IMR-90 (cell line): ENCODE measurements at regions not wholly inside any gene's neighbourhood (a gene's known extent, or its start where the extent isn't known, plus 50 kb on each side); places are given as distances from the start of the nearest gene placed in this dataset.

Experiments used
- ATAC-seq: fragments of 200-7000 bp; cut with Tn5 transposase; 2 replicates; pipeline ENCODE4 v1.9.1; 2020; ENCODE audit warnings: low read depth, mild to moderate bottlenecking, moderate library complexity
- BruUV-seq: library from RNA; stranded (reverse); fragments of 400-500 nt; replicated peaks from 2 replicates; lab custom pipeline; 2021; lab: Mats Ljungman, UMichigan
- CTCF ChIA-PET: fragments of 300-600 bp; formaldehyde crosslinking; extraction: SDS; loops from one replicate; lab custom pipeline; 2021; ENCODE audit warnings: antibody characterized with exemption; lab: Yijun Ruan, JAX
- POLR2A ChIA-PET: fragments of 300-600 bp; sonication (Branson Sonifier 250); formaldehyde crosslinking; loops from one replicate; lab custom pipeline; 2022; ENCODE audit warnings: antibody characterized with exemption; ENCODE audit not compliant: unreplicated experiment; lab: Charles Lee
- DNase-seq: peaks from one replicate; pipeline ENCODE4 v3.0.0; 2013
- H2AFZ ChIP-seq: replicated peaks from 2 replicates; pipeline ENCODE3; 2013; ENCODE audit warnings: low read length, mild to moderate bottlenecking; ENCODE audit not compliant: poor library complexity
- H2AK5ac ChIP-seq: 2 replicates; pipeline ENCODE4 v1.6.1; 2013; ENCODE audit warnings: low read depth, low read length, inconsistent platforms
- H2AK9ac ChIP-seq: replicated peaks from 2 replicates; pipeline ENCODE3; 2013; ENCODE audit warnings: mild to moderate bottlenecking, low read depth, low read length, moderate library complexity; ENCODE audit not compliant: poor library complexity
- H2BK120ac ChIP-seq: 2 replicates; pipeline ENCODE4 v1.6.1; 2013; ENCODE audit warnings: low read depth, low read length, inconsistent platforms
- H2BK15ac ChIP-seq: 3 replicates; pipeline ENCODE4 v1.6.1; 2013; ENCODE audit warnings: low read depth, low read length, inconsistent platforms
- H2BK20ac ChIP-seq: 2 replicates; pipeline ENCODE4 v1.6.1; 2013; ENCODE audit warnings: low read depth, mild to moderate bottlenecking, inconsistent platforms, low read length, moderate library complexity
- H2BK5ac ChIP-seq: 2 replicates; pipeline ENCODE4 v1.6.1; 2013; ENCODE audit warnings: mild to moderate bottlenecking, low read depth, low read length, inconsistent platforms; ENCODE audit not compliant: poor library complexity, severe bottlenecking
- H3K14ac ChIP-seq: replicated peaks from 2 replicates; pipeline ENCODE4 v1.6.1; 2013; ENCODE audit warnings: low read depth, low read length, inconsistent platforms
- H3K18ac ChIP-seq: 2 replicates; pipeline ENCODE4 v1.6.1; 2013; ENCODE audit warnings: low read depth, low read length, control low read depth
- H3K23ac ChIP-seq: 2 replicates; pipeline ENCODE4 v1.6.1; 2013; ENCODE audit warnings: low read depth, low read length, inconsistent platforms
- H3K27ac ChIP-seq: 2 replicates; pipeline ENCODE4 v1.5.1; 2013; ENCODE audit warnings: mild to moderate bottlenecking, control low read depth, low read length; ENCODE audit not compliant: insufficient read depth
- H3K27me3 ChIP-seq: 2 replicates; pipeline ENCODE4 v1.6.1; 2013; ENCODE audit warnings: low read length; ENCODE audit not compliant: control insufficient read depth, insufficient read depth
- H3K36me3 ChIP-seq: 2 replicates; pipeline ENCODE4 v1.6.1; 2013; ENCODE audit warnings: low read length, mixed read lengths; ENCODE audit not compliant: control insufficient read depth, insufficient read depth
- H3K4ac ChIP-seq: 2 replicates; pipeline ENCODE4 v1.6.1; 2013; ENCODE audit warnings: low read depth, low read length, inconsistent platforms
- H3K4me1 ChIP-seq: 2 replicates; pipeline ENCODE4 v1.6.1; 2013; ENCODE audit warnings: low read length, mixed read lengths; ENCODE audit not compliant: control insufficient read depth, insufficient read depth
- H3K4me2 ChIP-seq: 2 replicates; pipeline ENCODE4 v1.6.1; 2013; ENCODE audit warnings: low read depth, mild to moderate bottlenecking, control low read depth, low read length, moderate library complexity
- H3K4me3 ChIP-seq: 2 replicates; pipeline ENCODE4 v1.5.1; 2013; ENCODE audit warnings: low read depth, mild to moderate bottlenecking, control low read depth, low read length, moderate library complexity; ENCODE audit not compliant: insufficient read depth
- H3K56ac ChIP-seq: 2 replicates; pipeline ENCODE4 v1.6.1; 2013; ENCODE audit warnings: low read length, inconsistent platforms; ENCODE audit not compliant: insufficient read depth; ENCODE audit errors: extremely low read depth
- H3K79me1 ChIP-seq, 2 experiments: 2 replicates each; pipeline ENCODE4 v1.6.1; 2013; ENCODE audit warnings: low read length in 2 of 2, inconsistent platforms in 1 of 2, low read depth in 1 of 2
- H3K9ac ChIP-seq: 2 replicates; pipeline ENCODE4 v1.6.1; 2013; ENCODE audit warnings: low read depth, low read length, control low read depth
- H3K9me1 ChIP-seq: 2 replicates; pipeline ENCODE4 v1.6.1; 2013; ENCODE audit warnings: low read length, inconsistent platforms; ENCODE audit not compliant: insufficient read depth
- H3K9me3 ChIP-seq: 2 replicates; pipeline ENCODE4 v1.6.1; 2013; ENCODE audit warnings: low read length; ENCODE audit not compliant: control insufficient read depth, insufficient read depth
- H4K20me1 ChIP-seq: 2 replicates; pipeline ENCODE4 v1.6.1; 2013; ENCODE audit warnings: low read length, inconsistent platforms; ENCODE audit not compliant: insufficient read depth
- H4K5ac ChIP-seq: 2 replicates; pipeline ENCODE4 v1.6.1; 2013; ENCODE audit warnings: mild to moderate bottlenecking, low read depth, low read length, control low read depth
- H4K8ac ChIP-seq, 2 experiments: 2 replicates each; pipeline ENCODE4 v1.6.1; 2013; ENCODE audit warnings: low read depth in 2 of 2, low read length in 2 of 2, control low read depth in 1 of 2, inconsistent platforms in 1 of 2
- H4K91ac ChIP-seq: 2 replicates; pipeline ENCODE4 v1.6.1; 2013; ENCODE audit warnings: low read depth, low read length, inconsistent platforms; ENCODE audit not compliant: insufficient read depth
- BHLHE40 ChIP-seq: fragments of 150-350 bp; IDR thresholded peaks from 2 replicates; pipeline ENCODE4 v1.6.1; 2016; ENCODE audit warnings: mild to moderate bottlenecking, low read depth, low read length
- CEBPB ChIP-seq: IDR thresholded peaks from 2 replicates; pipeline ENCODE4 v1.6.1; 2012; ENCODE audit warnings: low read depth, low read length, improper control_type of control experiment
- CHD1 ChIP-seq: IDR thresholded peaks from 2 replicates; pipeline ENCODE4 v1.6.1; 2012; ENCODE audit warnings: low read depth, low read length, improper control_type of control experiment
- CTCF ChIP-seq: conservative IDR thresholded peaks from 2 replicates; pipeline ENCODE4 v1.5.1; 2012; ENCODE audit warnings: mild to moderate bottlenecking, low read depth, low read length, improper control_type of control experiment
- ELK1 ChIP-seq: fragments of 150-350 bp; IDR thresholded peaks from 2 replicates; pipeline ENCODE4 v1.6.1; 2016; ENCODE audit warnings: low read depth, mild to moderate bottlenecking, low read length, moderate library complexity, borderline replicate concordance
- FOS ChIP-seq: fragments of 150-350 bp; IDR thresholded peaks from 2 replicates; pipeline ENCODE4 v1.6.1; 2016; ENCODE audit warnings: low read depth, low read length
- MAFK ChIP-seq: IDR thresholded peaks from 2 replicates; pipeline ENCODE4 v1.6.1; 2012; ENCODE audit warnings: low read depth, low read length, improper control_type of control experiment
- MAZ ChIP-seq: IDR thresholded peaks from 2 replicates; pipeline ENCODE4 v1.6.1; 2012; ENCODE audit warnings: low read depth, mild to moderate bottlenecking, low read length, improper control_type of control experiment, moderate library complexity, borderline replicate concordance
- MXI1 ChIP-seq: IDR thresholded peaks from 2 replicates; pipeline ENCODE4 v1.6.1; 2012; ENCODE audit warnings: low read depth, mild to moderate bottlenecking, low read length, moderate library complexity, borderline replicate concordance
- NFE2L2 ChIP-seq: fragments of 150-350 bp; IDR thresholded peaks from 2 replicates; pipeline ENCODE4 v1.6.1; 2016; ENCODE audit warnings: low read depth, mild to moderate bottlenecking, low read length
- POLR2A ChIP-seq: IDR thresholded peaks from 2 replicates; pipeline ENCODE4 v1.6.1; 2012; ENCODE audit warnings: mild to moderate bottlenecking, low read depth, low read length
- RAD21 ChIP-seq: IDR thresholded peaks from 2 replicates; pipeline ENCODE4 v1.6.1; 2012; ENCODE audit warnings: low read length, improper control_type of control experiment
- RCOR1 ChIP-seq: IDR thresholded peaks from 2 replicates; pipeline ENCODE4 v1.6.1; 2012; ENCODE audit warnings: mild to moderate bottlenecking, low read length, improper control_type of control experiment; ENCODE audit not compliant: insufficient replicate concordance
- RFX5 ChIP-seq: IDR thresholded peaks from 2 replicates; pipeline ENCODE4 v1.8.0; 2012; ENCODE audit warnings: low read depth, mild to moderate bottlenecking, low read length, moderate library complexity
- SMC3 ChIP-seq: fragments of 150-350 bp; IDR thresholded peaks from 2 replicates; pipeline ENCODE4 v1.6.1; 2016; ENCODE audit warnings: low read depth, mild to moderate bottlenecking, antibody characterized with exemption, low read length, moderate library complexity
- USF2 ChIP-seq: fragments of 150-350 bp; IDR thresholded peaks from 2 replicates; pipeline ENCODE4 v1.6.1; 2017; ENCODE audit warnings: mild to moderate bottlenecking, antibody characterized with exemption, low read length, low read depth
- WGBS, 2 experiments: methylation state at CpG; one replicate each; pipeline versions ENCODE4 v1.1.5 to v1.1.7; 2013; ENCODE audit warnings: missing lambda C conversion rate in 2 of 2; ENCODE audit not compliant: insufficient read length in 1 of 2; ENCODE audit errors: extremely low coverage in 2 of 2; 5-methylcytosine and 5-hydroxymethylcytosine counted together
- dilution Hi-C: fragments of 300-500 bp; cut with HindIII; formaldehyde crosslinking; loops from one replicate; pipeline ENCODE4 v1.14.3; 2018; ENCODE audit warnings: low sequenced_read_pairs; ENCODE audit not compliant: unreplicated experiment
- in situ Hi-C: fragments of 300-500 bp; cut with MboI; formaldehyde crosslinking; loops from 3 replicates; pipeline ENCODE4 v1.14.3; 2019; ENCODE audit warnings: low sequenced_read_pairs, inconsistent platforms, mixed read lengths
- intact Hi-C: fragments of 100-400 bp; cut with micrococcal nuclease; formaldehyde crosslinking; loops from 2 replicates; pipeline ENCODE4 v1.10.0; 2022

- ATAC-seq, result no peak
Observed at GRCh38 chr6:108768166-108768555, 80.1 kb upstream of the ARMC2 start.

More at GRCh38 chr6:108768166-108768555, 80.1 kb upstream of the ARMC2 start:
- Histone ChIP-seq H3K14ac (no peak overlapping the region), H4K8ac (no peak overlapping the region), H4K20me1 (no peaks in the 10 kb centered on the region), H3K23ac (no peak overlapping the region), H3K4me3 (no peak overlapping the region), H2AK9ac (no peak overlapping the region), H4K5ac (no peak overlapping the region), H2AK5ac (no peak overlapping the region), H3K56ac (no peak overlapping the region), H3K79me1 (no peaks in the 10 kb centered on the region), H2BK20ac (no peak overlapping the region), H4K91ac (no peak overlapping the region), H2BK120ac (no peak overlapping the region), H3K36me3 (no peaks in the 10 kb centered on the region), H3K27me3 (no peaks in the 10 kb centered on the region; the same call in 1 of the 2 replicates), H3K27ac (no peak overlapping the region), H3K9me3 (no peaks in the 10 kb centered on the region), H3K4me2 (no peak overlapping the region), H3K4ac (no peak overlapping the region), H3K18ac (no peak overlapping the region), H3K9ac (no peak overlapping the region), H2BK5ac (no peak overlapping the region), H3K9me1 (no peaks in the 10 kb centered on the region), H2AFZ (no peak overlapping the region), H3K4me1 (no peaks in the 10 kb centered on the region), H2BK15ac (no peak overlapping the region)
- no CpG with 5 or more reads among the region's 1 CpG for WGBS, 2 experiments
- in situ Hi-C loops, result no loop called here
- dilution Hi-C loops, result no loop called here
- CTCF ChIA-PET, result no interaction called here
- intact Hi-C loops, result no loop called here
- BruUV-seq, result no TSS peak
- no peak for DNase-seq
- POLR2A ChIA-PET, result no interaction called here
- TF ChIP-seq FOS (no peak), POLR2A (no peak), MAZ (no peak), USF2 (no peak), RCOR1 (no peak), NFE2L2 (no peak), CTCF (no peak), ELK1 (no peak), RAD21 (no peak), MXI1 (no peak), CEBPB (no peak), SMC3 (no peak), CHD1 (no peak), RFX5 (no peak), MAFK (no peak), BHLHE40 (no peak)
